Breast epithelium (tissue), 3 donors: ENCODE measurements at regions not wholly inside any gene's neighbourhood (a gene's known extent, or its start where the extent isn't known, plus 50 kb on each side); places are given as distances from the start of the nearest gene placed in this dataset.

Experiments used
- CTCF ChIP-seq, 3 donors: fragments of 450-650 bp; IDR thresholded peaks; one replicate each; pipeline ENCODE4 v1.5.1; 2016 to 2017; ENCODE audit warnings: antibody characterized with exemption in 3 of 3, mild to moderate bottlenecking in 3 of 3, moderate library complexity in 3 of 3
- POLR2A ChIP-seq: fragments of 450-650 bp; IDR thresholded peaks from one replicate; pipeline ENCODE4 v1.6.1; 2016; ENCODE audit warnings: antibody characterized with exemption, mild to moderate bottlenecking, moderate library complexity
- POLR2AphosphoS5 ChIP-seq, 3 donors: sonication (generic); formaldehyde crosslinking; IDR thresholded peaks; one replicate each; pipeline ENCODE4 v1.6.1; 2017; ENCODE audit warnings: antibody characterized with exemption in 3 of 3

DNA sequence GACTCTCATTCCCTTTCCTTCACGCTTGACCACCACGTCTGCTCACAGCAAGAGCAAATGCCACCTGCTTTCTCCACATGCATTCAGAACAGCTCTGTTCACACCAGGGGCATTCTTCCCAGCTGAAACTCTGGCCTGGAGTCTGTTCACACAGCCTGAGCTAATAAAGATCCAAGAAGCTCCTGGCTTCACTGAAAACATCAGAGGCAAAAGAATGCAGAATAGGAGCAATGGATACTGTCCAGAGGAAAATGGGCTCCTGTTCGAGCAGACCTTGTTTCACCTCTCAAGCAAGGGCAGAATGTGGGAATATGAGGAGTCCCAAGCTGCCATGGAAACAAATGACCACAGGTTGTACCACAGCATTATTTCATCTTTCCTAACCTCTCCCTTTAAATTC lies 402.7 kb upstream of the TNC start:
- TF ChIP-seq POLR2A: no peak
- no peak for TF ChIP-seq CTCF (IDR thresholded peaks at IDR 0.05)
- TF ChIP-seq POLR2AphosphoS5 (IDR thresholded peaks at IDR 0.05): no peak
